Mesenchymal stem cell (in vitro differentiated cells and primary cell): ENCODE measurements at regions not wholly inside any gene's neighbourhood (a gene's known extent, or its start where the extent isn't known, plus 50 kb on each side); places are given as distances from the start of the nearest gene placed in this dataset.

Source experiments
- DNase-seq: peaks from one replicate; pipeline ENCODE4 v3.0.0-alpha.2; 2013
- H2AFZ ChIP-seq: one replicate; pipeline ENCODE4 v1.6.1; 2013; ENCODE audit warnings: low read depth, mild to moderate bottlenecking, control low read depth, inconsistent platforms, low read length, moderate library complexity
- H2AK5ac ChIP-seq: 2 replicates; pipeline ENCODE4 v1.6.1; 2013; ENCODE audit warnings: low read length, moderate library complexity, mild to moderate bottlenecking, inconsistent platforms; ENCODE audit not compliant: severe bottlenecking
- H2BK120ac ChIP-seq: one replicate; pipeline ENCODE4 v1.6.1; 2013; ENCODE audit warnings: low read depth, mild to moderate bottlenecking, inconsistent platforms, low read length, moderate library complexity
- H2BK12ac ChIP-seq, 2 experiments: one replicate each; pipeline ENCODE4 v1.6.1; 2013; ENCODE audit warnings: inconsistent platforms in 2 of 2, low read length in 2 of 2, mild to moderate bottlenecking in 2 of 2, moderate library complexity in 2 of 2, control low read depth in 1 of 2
- H2BK15ac ChIP-seq: one replicate; pipeline ENCODE4 v1.6.1; 2013; ENCODE audit warnings: mild to moderate bottlenecking, low read depth, inconsistent platforms; ENCODE audit not compliant: poor library complexity, severe bottlenecking
- H2BK5ac ChIP-seq: 2 replicates; pipeline ENCODE4 v1.6.1; 2013; ENCODE audit warnings: low read depth, mild to moderate bottlenecking, low read length, control low read depth, inconsistent platforms; ENCODE audit not compliant: poor library complexity, severe bottlenecking
- H3K14ac ChIP-seq, 2 experiments: one replicate each; pipeline ENCODE4 v1.6.1; 2013; ENCODE audit warnings: inconsistent platforms in 2 of 2, low read length in 2 of 2, control low read depth in 1 of 2, mild to moderate bottlenecking in 1 of 2, moderate library complexity in 1 of 2
- H3K18ac ChIP-seq, 2 experiments: one replicate each; pipeline ENCODE4 v1.6.1; 2013; ENCODE audit warnings: inconsistent platforms in 2 of 2, low read length in 2 of 2, control low read depth in 1 of 2, low read depth in 1 of 2, mild to moderate bottlenecking in 1 of 2
- H3K23ac ChIP-seq, 2 experiments: one replicate each; pipeline ENCODE4 v1.6.1; 2013; ENCODE audit warnings: inconsistent platforms in 2 of 2, low read length in 2 of 2, mild to moderate bottlenecking in 2 of 2, moderate library complexity in 2 of 2, control low read depth in 1 of 2
- H3K27ac ChIP-seq: 2 replicates; pipeline ENCODE4 v1.5.1; 2013; ENCODE audit warnings: mild to moderate bottlenecking, moderate library complexity, low read length, control low read depth, inconsistent platforms; ENCODE audit not compliant: poor library complexity, severe bottlenecking
- H3K27me3 ChIP-seq, 2 experiments: 2 replicates each; pipeline versions ENCODE4 v1.6.1 to v1.7.0; 2013; ENCODE audit warnings: low read length in 2 of 2, mild to moderate bottlenecking in 2 of 2, moderate library complexity in 2 of 2, control low read depth in 1 of 2, inconsistent platforms in 1 of 2; ENCODE audit not compliant: control insufficient read depth in 1 of 2, insufficient read depth in 1 of 2
- H3K36me3 ChIP-seq, 2 experiments: 2 replicates each; pipeline versions ENCODE4 v1.6.1 to v1.7.0; 2013; ENCODE audit warnings: low read length in 2 of 2, control low read depth in 1 of 2, inconsistent platforms in 1 of 2, low read depth in 1 of 2, mild to moderate bottlenecking in 1 of 2; ENCODE audit not compliant: insufficient read depth in 2 of 2, control insufficient read depth in 1 of 2
- H3K4ac ChIP-seq, 2 experiments: one replicate each; pipeline ENCODE4 v1.6.1; 2013; ENCODE audit warnings: inconsistent platforms in 2 of 2, low read length in 2 of 2, mild to moderate bottlenecking in 2 of 2, moderate library complexity in 2 of 2, control low read depth in 1 of 2, low read depth in 1 of 2
- H3K4me1 ChIP-seq: 2 replicates; pipeline ENCODE4 v1.6.1; 2013; ENCODE audit warnings: low read depth, low read length, control low read depth; ENCODE audit not compliant: control insufficient read depth, insufficient read depth
- H3K4me2 ChIP-seq: 2 replicates; pipeline ENCODE4 v1.6.1; 2013; ENCODE audit warnings: low read length, mild to moderate bottlenecking, inconsistent platforms; ENCODE audit not compliant: poor library complexity, severe bottlenecking
- H3K4me3 ChIP-seq, 2 experiments: 2 replicates each; pipeline versions ENCODE4 v1.5.1 to v1.7.0; 2013; ENCODE audit warnings: low read length in 2 of 2, mild to moderate bottlenecking in 2 of 2, control low read depth in 1 of 2, low read depth in 1 of 2; ENCODE audit not compliant: insufficient read depth in 1 of 2
- H3K79me1 ChIP-seq: replicated peaks from 2 replicates; pipeline ENCODE4 v1.6.1; 2013; ENCODE audit warnings: mild to moderate bottlenecking, control low read depth, low read length, inconsistent platforms; ENCODE audit not compliant: poor library complexity, severe bottlenecking
- H3K9ac ChIP-seq: 2 replicates; pipeline ENCODE4 v1.7.0; 2013; ENCODE audit warnings: mild to moderate bottlenecking, low read length, moderate library complexity
- H3K9me3 ChIP-seq: 2 replicates; pipeline ENCODE4 v1.7.0; 2013; ENCODE audit warnings: mild to moderate bottlenecking, low read length; ENCODE audit not compliant: control insufficient read depth
- H4K8ac ChIP-seq: one replicate; pipeline ENCODE4 v1.6.1; 2013; ENCODE audit warnings: inconsistent platforms, mild to moderate bottlenecking, low read length, moderate library complexity
- H4K91ac ChIP-seq: one replicate; pipeline ENCODE4 v1.6.1; 2013; ENCODE audit warnings: mild to moderate bottlenecking, low read length, inconsistent platforms
- WGBS: methylation state at CpG from one replicate; pipeline ENCODE4 v1.1.7; 2013; ENCODE audit warnings: mixed read lengths; 5-methylcytosine and 5-hydroxymethylcytosine counted together

GRCh38 chr5:112640546-112640945 is 97.1 kb upstream of the APC start:
- Histone ChIP-seq H3K4me3 (no peak overlapping the region), H4K91ac (no peak overlapping the region), H2BK5ac (no peak overlapping the region), H2BK120ac (no peak overlapping the region), H3K18ac (no peak overlapping the region), H2BK15ac (no peak overlapping the region), H3K36me3 (no peaks in the 10 kb centered on the region), H3K4ac (no peak overlapping the region), H2AFZ (no peak overlapping the region), H3K14ac (no peak overlapping the region), H3K23ac (no peak overlapping the region), H3K4me2 (no peak overlapping the region), H2BK12ac (no peak overlapping the region), H3K4me1 (no peaks in the 10 kb centered on the region), H3K27ac (no peak overlapping the region), H4K8ac (no peak overlapping the region), H3K9ac (no peak overlapping the region), H3K27me3 (peaks cover 0 to 4% of the 10 kb centered on the region in 2 experiments), H3K9me3 (no peaks in the 10 kb centered on the region), H3K79me1 (no peaks in the 10 kb centered on the region), H2AK5ac (no peak overlapping the region)
- DNase-seq, result no peak
- 82% methylated on average over 1 of the region's 1 CpG for WGBS

- Histone ChIP-seq H3K23ac (no peak overlapping the region), H2AFZ (no peak overlapping the region), H3K9ac (no peak overlapping the region), H3K18ac (no peak overlapping the region), H2AK5ac (no peak overlapping the region), H3K36me3 (no peaks in the 10 kb centered on the region), H3K27me3 (peaks cover 0 to 4% of the 10 kb centered on the region in 2 experiments), H2BK5ac (no peak overlapping the region), H3K9me3 (no peaks in the 10 kb centered on the region), H3K4ac (no peak overlapping the region), H3K4me1 (no peaks in the 10 kb centered on the region), H3K14ac (no peak overlapping the region), H3K79me1 (no peaks in the 10 kb centered on the region), H4K91ac (no peak overlapping the region), H4K8ac (no peak overlapping the region), H2BK120ac (no peak overlapping the region), H2BK12ac (no peak overlapping the region), H3K27ac (no peak overlapping the region), H2BK15ac (no peak overlapping the region), H3K4me3 (no peak overlapping the region), H3K4me2 (no peak overlapping the region)
- no peak for DNase-seq
- WGBS, result 88% methylated on average over 4 of the region's 4 CpGs
Measured at GRCh38 chr5:112641515-112642110, 96.1 kb upstream of the APC start.

GRCh38 chr5:112642885-112643284 is 94.8 kb upstream of the APC start:
- H2BK15ac ChIP-seq, result no peak overlapping the region
- H3K9ac ChIP-seq, result no peak overlapping the region
- no peak overlapping the region for H3K18ac ChIP-seq

GRCh38 chr5:112643339-112643971 is 94.2 kb upstream of the APC start:
- peaks cover 0 to 4% of the 10 kb centered on the region in 2 experiments for H3K27me3 ChIP-seq
- no peaks in the 10 kb centered on the region for H3K79me1 ChIP-seq
- H3K27ac ChIP-seq, result no peak overlapping the region
- no peak overlapping the region for H3K9ac ChIP-seq
- H4K91ac ChIP-seq, result no peak overlapping the region
- H2BK5ac ChIP-seq, result no peak overlapping the region
- H3K4ac ChIP-seq, result no peak overlapping the region
- no peak overlapping the region for H3K23ac ChIP-seq
- no peak overlapping the region for H2AK5ac ChIP-seq
- WGBS, result 60% methylated on average over 4 of the region's 4 CpGs
- no peaks in the 10 kb centered on the region for H3K4me1 ChIP-seq
- H3K14ac ChIP-seq, result no peak overlapping the region
- no peak overlapping the region for H3K18ac ChIP-seq
- H3K36me3 ChIP-seq, result no peaks in the 10 kb centered on the region
- no peak overlapping the region for H4K8ac ChIP-seq
- no peak overlapping the region for H2AFZ ChIP-seq
- H2BK15ac ChIP-seq, result no peak overlapping the region
- no peak overlapping the region for H2BK12ac ChIP-seq
- H3K4me2 ChIP-seq, result no peak overlapping the region
- H3K9me3 ChIP-seq, result no peaks in the 10 kb centered on the region
- H3K4me3 ChIP-seq, result no peak overlapping the region
- H2BK120ac ChIP-seq, result no peak overlapping the region
- no peak for DNase-seq

More at GRCh38 chr5:112642885-112643284, 94.8 kb upstream of the APC start:
- no peak overlapping the region for H2AK5ac ChIP-seq
- no peak overlapping the region for H3K4me3 ChIP-seq
- no peaks in the 10 kb centered on the region for H3K36me3 ChIP-seq
- no peak overlapping the region for H2AFZ ChIP-seq
- no peak overlapping the region for H3K14ac ChIP-seq
- no peaks in the 10 kb centered on the region for H3K9me3 ChIP-seq
- H4K8ac ChIP-seq, result no peak overlapping the region
- H3K4me1 ChIP-seq, result no peaks in the 10 kb centered on the region
- H2BK5ac ChIP-seq, result no peak overlapping the region
- H3K27ac ChIP-seq, result no peak overlapping the region
- H4K91ac ChIP-seq, result no peak overlapping the region
- no peaks in the 10 kb centered on the region for H3K79me1 ChIP-seq
- peaks cover 0 to 4% of the 10 kb centered on the region in 2 experiments for H3K27me3 ChIP-seq
- H2BK12ac ChIP-seq, result no peak overlapping the region
- H2BK120ac ChIP-seq, result no peak overlapping the region
- no peak overlapping the region for H3K4me2 ChIP-seq
- DNase-seq, result no peak
- H3K23ac ChIP-seq, result no peak overlapping the region
- no peak overlapping the region for H3K4ac ChIP-seq
